GM19043 (cell line): ENCODE measurements at regions not wholly inside any gene's neighbourhood (a gene's known extent, or its start where the extent isn't known, plus 50 kb on each side); places are given as distances from the start of the nearest gene placed in this dataset.

Experiments used
- ATAC-seq: cut with Tn5 transposase; IDR thresholded peaks from one replicate; pipeline ENCODE4 v1.9.1; 2021; ENCODE audit warnings: low read depth; ENCODE audit not compliant: unreplicated experiment

DNA sequence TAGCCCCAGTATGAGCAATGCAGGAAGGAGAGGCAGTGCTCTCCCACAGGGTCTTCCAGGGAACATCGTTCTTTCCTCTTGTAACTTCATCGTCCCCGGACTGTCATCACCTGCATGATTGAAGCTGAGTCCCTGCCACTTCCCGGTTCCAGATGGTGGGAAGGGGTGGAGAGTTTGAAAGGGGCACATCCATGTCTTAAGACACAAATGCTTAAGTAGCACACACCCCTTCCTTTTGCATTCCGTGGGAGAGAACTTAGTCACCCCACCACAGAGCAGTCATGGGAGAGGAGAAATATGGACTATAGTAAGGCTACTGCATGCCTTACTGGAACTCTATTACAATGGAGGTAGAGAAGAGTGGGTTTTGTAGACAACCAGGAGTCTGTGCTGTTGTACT lies 165.3 kb upstream of the GAS1 start:
- no peak for ATAC-seq

DNA sequence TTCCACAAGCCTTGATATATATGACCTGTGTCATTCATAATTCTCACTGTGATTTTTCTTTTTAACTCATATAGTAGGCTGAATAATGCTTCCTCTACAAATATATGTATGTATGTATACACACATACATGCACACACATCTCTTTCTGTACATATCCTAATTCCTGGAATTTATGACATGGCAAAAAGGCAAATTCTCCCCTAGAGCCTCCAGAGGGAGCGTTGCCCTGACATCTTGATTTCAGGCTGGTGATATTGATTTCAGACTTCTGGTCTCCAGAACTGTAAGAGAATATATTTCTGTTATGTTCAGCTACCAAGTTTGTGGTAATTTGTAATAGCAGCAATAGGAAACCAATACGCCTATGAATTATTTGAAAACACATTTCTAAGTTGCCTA lies 166.6 kb upstream of the GAS1 start:
- no peak for ATAC-seq

DNA sequence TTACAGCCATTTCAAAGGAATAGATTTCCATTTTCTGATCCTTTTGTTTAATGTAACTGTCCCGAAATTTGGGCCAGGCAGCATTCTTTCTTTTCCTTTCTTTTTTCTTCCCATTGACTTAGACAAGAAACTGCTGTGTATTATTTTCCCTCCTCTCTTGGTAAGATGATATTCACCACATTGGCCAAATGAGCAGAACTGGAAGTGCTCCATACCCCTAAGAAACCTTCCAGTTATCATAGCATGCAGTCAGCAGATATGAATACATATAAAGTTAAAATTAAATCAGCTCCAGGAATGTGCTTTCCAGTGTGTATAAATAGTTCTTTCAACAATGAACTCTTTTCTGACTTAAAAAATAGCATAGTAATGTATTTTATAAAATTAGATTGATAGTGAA lies 168.5 kb upstream of the GAS1 start:
- ATAC-seq, result no peak

DNA sequence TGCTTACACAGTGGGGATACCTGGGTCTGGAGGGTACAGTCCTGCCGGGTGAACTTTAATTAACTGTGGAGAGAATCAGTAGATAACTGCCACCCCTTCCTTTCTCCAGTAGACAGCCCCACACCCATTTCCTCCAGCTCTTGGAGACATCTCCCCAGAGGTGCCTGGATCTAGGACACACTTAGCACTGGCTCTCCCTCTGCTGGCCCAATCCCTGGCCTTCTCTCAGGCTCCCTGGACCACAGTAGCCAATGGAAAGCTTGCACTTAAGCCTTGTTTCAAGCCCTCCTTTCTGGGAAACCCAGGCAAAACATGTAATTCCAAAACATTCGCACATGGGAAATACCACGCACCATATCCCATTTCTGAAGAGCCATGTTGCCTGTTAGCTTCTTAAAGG lies 169.2 kb upstream of the GAS1 start:
- no peak for ATAC-seq

DNA sequence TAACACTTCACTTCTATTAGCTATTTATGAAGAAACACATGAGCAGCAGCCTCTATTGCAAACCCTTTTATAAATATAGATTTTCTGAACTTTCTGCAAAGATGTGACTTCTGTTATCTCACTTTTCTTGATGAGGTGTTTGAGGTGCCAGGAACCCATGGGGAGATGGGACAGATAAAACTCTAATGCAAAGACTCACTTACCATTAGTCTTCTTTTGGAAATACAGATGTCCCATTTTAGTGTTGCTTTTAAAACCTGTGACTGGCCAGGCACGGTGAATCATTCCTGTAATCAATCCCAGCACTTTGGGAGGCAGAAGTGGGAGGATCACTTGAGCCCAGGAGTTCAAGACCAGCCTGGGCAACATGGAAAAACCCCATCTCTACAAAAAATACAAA lies 171.3 kb upstream of the GAS1 start:
- ATAC-seq, result no peak

DNA sequence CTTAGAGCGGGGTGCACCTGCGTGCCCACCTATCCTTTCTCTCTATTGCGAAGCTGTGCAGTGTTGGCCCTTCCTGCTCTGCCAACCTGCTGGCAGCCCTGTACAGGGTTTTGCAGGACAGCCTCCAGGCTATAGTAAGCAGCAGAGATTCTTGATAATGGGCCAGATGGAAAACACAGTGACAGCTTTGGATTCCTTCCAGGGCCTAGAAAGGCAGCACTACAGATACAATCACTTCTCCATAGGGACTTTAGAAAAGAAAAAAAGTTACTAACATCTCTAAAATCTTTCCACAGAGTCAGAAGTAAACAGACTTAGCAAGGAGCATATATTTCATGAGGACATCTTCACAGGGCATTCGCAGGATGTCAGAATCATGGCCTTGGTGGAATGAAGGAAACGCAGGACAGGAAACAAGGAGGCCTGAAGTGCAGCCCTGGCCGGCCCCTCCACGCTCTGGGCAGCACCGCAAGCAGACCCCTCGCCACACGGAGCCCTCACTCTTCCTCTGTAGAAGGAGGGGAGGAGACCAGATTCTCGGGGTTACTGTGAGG lies 172.1 kb upstream of the GAS1 start:
- no peak for ATAC-seq

DNA sequence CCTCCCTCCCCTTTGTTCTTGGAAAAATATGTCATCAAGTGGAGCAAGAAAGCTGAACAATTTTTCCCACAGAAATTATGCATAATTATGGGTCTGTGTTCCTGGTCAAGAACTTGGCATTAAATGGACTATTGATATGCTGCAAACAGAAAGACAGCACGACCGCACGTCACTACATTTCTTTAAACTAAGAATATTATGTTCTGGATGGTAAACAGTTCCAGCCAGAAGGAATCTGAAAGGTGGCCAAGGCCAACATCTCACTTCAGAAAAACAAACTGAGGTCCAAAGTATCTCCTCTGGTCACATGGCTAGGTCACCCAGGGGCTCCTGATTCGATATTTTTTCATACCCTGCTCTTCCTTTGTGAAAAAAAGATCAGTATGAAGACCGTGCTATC lies 173.3 kb upstream of the GAS1 start:
- ATAC-seq, result no peak

DNA sequence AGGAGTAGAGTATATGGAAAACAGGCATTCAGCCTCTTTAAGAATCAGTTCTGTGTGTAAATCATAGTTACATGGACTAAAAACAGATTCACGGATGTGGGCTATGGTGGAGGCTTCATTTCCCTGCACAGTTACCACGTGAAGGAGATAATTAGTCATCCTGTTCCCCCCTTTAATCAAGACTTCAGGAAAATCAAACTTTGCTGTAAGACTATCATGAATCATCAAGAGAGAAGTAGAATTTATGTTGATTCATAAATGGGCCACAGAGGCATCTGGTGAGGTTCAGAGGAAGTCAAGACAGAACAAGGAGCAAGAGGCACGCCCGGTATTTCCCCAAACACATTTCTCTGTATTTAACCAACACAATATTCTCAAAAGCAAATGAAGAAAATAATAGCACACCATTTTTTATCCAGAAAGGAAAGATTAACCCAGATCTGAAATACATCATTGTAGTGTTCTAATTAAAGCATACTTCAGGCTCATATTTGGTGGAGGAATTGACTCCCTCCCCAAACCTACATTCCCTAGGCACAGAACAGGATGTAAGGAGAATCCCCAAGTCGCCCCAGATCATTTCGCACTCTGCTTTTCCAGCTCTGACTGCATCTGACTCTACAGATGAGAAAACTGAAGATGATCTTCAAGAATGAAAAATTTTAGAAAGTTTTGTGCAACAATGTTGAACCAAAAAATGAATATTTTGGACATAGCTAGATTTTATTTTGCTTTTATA lies 175.8 kb upstream of the GAS1 start:
- ATAC-seq, result no peak

DNA sequence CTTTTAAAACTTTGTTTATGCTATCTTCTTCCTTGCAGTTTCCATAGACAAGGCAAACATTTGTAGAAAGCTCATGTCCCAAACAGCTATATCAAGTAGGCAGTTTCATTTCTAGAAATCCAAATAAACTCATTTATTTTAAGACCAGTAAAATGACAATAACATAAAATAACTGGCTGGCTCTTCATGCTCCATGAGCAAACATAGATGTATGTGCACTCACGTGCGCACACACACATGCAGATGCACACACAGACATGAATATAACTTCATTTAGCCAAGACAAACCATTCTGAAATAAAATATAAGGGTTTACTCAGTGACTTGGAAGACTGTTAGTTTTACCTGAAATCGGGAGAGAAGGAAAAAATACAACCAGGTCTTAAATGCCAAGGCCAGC lies 176.5 kb upstream of the GAS1 start:
- no peak for ATAC-seq

DNA sequence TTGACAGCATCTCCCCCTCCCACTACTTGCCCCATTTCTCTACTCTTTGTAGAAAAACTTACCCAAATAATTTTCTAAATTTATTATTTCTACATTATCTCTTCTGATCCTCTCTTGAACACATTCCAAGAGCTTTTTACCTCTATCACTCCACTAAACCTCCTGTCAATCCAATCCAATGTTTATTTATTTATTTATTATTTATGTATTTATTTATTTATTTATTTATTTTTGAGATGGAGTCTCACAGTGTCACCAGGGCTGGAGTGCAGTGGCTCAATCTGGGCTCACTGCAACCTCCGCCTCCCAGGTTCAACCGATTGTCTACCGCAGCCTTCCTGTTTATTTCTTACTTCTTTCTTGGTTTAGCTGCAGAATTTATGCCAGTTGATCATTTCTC lies 178.5 kb upstream of the GAS1 start:
- no peak for ATAC-seq

DNA sequence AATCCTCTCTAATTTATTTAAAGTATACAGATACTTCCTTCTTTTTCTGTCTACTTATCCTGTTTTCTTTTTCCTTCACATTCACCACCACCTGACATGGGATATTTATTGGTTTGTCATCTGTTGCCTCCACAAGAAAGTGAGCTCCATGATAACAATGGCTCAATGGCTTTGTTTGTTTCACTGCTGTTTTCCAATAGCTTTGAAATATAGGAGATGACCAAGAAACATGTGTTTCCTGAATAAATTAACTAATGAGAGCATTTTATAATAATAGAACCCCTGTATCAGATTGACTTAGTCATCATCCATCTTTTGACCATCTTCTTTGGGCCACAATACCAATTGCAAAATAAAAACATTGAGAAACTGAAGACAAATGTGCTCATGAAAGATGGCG lies 180.2 kb upstream of the GAS1 start:
- no peak for ATAC-seq

DNA sequence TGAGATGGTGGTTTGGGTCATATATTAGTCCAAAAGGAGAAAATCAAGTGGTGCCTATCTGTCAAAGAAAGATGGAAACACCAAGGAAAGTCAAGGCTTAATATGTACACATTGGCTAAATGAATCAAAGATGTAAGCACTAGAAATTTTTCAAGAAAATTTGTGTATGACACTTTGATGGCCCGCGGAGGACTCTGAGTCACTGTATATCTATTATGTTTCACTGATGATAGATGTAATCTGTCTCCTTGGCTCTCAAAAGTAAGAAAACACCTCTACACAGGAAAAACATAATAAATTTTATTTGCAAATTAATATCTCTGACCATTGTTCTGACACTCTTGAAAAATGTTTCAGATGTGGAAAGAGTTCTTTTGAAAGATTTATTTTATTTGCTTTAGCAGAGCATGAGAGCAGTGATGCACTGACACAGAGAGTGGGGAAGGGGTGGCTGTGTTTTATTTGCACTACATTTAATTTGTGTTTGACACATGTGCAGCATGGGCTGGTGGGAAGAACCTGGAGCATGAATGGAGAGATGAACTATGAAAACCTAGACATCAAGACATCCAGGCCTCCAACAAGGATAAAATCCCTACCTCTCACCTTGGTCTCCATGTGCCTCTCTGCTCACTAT lies 180.8 kb upstream of the GAS1 start:
- no peak for ATAC-seq

DNA sequence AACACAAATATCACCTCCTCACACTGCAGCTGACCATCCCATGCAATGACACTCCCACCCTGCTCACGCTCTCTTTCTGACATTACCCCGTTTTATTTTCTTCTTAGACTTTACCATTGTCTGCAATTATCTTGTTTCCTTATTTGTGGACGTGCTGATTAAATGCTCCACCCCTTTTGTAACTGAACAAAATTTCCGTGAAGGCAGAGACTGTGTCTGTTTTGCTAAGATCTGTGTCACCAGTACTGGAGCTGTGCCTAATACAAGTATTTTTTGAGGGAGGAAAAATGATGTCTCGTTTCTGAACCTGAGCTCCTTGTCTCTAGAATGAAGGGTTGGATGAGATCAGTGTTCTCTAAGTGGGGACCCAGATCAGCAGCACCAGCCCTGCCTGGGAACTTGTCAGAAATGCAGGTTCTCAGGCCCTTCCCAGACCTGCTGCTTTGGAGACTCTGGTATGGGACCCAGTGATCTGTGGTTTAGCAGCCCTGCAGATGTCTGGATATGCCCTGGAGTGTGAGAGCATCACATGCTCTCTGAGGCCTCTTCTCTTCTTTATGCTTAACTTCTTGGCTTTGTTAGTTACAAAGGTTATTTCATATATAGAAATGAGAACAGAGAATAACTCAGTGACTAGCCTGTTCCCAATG lies 181.7 kb upstream of the GAS1 start:
- no peak for ATAC-seq

DNA sequence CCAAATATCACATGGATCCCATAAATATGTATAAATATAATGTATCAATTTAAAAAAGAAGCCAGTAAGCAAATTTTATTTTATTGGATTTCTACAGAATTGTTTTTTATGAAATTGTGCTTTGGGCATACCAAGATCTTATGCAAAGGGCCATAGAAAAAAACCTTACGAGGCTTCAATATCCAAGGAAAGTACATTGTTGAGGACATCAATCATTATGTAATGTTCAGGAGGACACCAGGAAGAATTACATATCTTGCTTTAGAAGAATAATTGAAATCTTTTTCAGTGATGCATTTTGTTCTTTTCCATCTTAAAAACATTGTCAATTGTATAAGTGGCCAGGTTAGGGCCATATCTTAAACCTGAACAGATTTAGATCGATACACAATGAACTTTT lies 187.8 kb upstream of the GAS1 start:
- no peak for ATAC-seq

DNA sequence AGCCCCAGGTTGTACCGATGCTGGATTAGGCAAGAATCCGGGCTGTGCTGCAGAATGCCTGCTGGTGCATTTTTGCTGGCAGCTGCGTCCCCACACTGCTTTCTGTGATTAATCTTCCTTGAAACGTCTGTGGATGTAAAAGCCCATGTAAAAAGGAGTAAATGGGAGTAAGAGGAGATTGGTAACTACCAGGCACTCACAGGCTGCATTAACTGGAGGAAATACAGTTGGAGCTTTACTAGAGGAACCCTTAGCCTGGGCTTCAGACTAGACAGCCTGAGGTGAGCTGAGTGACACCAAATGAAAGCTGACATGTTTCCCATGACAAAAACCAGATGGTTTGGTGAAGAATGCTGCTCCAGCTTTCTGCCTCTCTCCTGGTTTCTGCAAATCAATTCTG lies 190.4 kb upstream of the GAS1 start:
- no peak for ATAC-seq

DNA sequence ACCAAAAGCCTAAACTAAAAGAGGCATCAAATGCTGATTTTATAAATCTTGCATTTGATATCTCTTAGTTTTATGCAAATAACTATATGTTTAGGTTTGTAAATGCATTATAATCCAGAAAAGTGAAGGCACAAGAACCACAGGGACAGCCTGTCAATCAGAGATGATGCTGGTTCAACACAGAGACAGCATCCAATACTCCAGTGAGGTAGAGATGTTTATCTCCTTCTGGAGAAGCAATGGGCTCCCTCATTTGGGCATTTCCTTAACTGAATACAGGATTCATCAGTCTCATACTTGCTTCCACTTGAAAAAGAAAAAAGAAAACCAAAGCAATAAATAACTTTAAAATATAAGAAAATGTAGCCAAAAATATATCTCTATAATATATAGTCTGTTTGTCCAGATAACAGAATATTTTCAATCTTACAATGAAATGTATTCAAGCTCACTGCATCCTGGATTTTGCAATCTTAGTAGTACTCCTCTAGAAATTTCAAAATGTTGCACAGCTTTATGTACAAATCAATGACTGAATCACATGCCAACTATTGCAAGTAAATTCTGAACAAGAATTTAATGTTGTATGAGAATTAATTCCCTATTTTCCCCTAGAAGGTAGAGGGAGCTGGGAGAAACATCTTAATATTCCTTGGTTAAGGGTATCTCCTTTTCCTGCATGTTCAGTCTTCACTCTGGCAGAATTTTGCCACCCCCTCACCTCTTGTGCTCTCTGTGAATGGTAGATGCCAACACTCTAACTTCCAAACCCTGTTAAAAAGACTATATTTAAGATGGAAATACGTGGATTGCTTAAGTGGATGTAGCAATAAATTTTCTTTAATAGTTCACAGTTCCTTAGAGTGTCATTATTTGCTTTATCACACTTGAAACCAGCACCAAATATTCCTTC lies 191.1 kb upstream of the GAS1 start:
- ATAC-seq, result no peak

DNA sequence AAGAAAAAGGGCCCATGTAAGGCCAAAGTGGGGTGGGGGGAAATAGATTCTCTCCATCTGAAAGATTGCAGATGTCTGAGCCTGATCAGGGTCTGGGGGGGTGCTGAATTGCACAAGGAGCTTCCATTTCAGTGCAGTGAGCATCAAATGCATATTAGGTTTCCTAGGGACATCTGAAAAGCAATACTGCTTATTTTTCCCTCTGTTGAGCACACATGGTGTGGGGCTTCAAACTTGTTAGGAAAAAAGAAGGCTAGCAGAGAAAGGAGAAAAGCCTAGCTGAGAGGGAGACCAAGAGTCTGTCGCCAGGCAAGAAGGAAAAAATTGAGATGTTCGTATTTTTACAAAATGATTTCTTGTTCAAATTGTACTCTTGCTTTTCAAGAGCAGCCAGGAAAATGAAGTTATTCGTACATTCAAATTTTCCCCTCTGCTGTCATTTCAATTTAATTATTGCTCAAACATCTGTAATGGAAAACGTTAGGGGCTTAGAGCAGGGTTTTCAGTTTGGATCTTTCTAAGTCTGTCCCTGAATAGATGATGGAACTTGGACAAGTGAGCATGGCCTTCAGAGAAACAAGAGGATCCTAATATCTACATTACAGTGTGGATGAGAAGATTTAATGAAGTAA lies 191.9 kb upstream of the GAS1 start:
- ATAC-seq, result no peak

DNA sequence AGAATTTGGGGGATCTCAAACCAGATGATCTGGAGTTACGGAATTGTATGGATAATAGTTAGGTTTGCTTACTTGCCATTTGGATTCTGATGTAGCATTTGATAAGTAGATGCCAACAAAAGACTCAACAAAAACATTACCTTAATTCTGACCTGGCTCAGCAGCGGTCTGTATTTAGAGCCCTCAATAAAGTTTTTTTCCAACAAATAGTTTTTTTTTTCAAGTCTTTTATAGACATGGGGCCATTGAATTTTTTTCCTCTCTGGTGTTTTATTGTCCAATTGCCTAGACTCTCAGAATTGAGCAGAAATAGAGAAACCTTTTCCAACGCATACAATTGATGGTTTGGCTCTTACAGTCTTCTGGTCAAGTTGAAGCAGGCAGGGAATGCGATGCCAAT lies 192.8 kb upstream of the GAS1 start:
- ATAC-seq, result no peak

DNA sequence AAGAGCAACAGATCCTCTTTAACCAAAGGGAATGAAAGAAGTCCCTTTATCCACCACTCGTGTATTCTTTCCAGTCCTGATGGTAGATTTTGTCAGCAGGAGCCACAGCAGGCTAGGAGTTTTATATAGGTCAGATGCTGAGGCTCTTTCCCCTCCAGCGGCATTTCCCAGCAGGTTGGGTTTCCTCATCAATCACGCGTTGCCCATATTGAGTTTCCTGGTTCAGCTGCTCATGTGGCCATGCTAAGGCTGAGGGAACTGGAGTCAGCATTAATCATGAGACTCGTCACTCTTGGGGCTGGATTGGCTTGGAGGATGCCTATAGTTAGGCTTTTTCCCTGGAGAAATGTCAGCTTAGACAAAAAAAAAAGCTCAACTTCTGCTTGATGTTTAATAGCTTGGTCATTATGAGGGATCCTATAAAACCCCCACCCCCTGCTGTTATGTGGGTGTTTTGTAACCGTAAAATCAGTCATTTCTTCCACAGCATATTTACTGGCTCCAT lies 193.4 kb upstream of the GAS1 start:
- ATAC-seq, result no peak

DNA sequence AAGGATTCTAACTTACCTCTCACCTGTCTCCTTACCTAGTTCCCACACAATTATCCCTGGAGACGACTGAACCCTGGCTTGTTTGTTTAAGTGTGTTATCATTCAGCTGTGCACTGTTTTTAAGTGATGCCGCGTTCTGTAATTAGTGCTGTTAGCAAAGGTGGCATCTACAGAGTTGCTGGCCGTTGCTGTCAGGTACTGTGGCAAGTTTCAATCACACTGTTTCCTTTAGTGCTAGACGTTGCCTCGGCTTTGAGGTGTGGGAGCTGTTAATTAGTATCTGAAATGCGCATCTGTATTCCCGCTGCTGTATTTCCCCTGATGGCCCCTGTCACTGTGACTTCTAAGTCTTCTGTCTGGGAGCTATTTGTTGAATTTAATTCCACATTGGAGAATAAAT lies 193.8 kb upstream of the GAS1 start:
- ATAC-seq, result no peak
